OCI-LY7 (cell line): ENCODE measurements at regions not wholly inside any gene's neighbourhood (a gene's known extent, or its start where the extent isn't known, plus 50 kb on each side); places are given as distances from the start of the nearest gene placed in this dataset.

Experiments
- BruUV-seq: library from RNA; stranded (reverse); fragments of 400-500 nt; replicated peaks from 2 replicates; lab custom pipeline; 2021; lab: Mats Ljungman, UMichigan
- CTCF ChIA-PET: fragments of 300-600 bp; sonication (Branson Sonifier 250); formaldehyde crosslinking; loops from one replicate; lab custom pipeline; 2022; ENCODE audit warnings: antibody characterized with exemption; ENCODE audit not compliant: unreplicated experiment; lab: Charles Lee
- POLR2A ChIA-PET: fragments of 300-600 bp; sonication (Branson Sonifier 250); formaldehyde crosslinking; loops from one replicate; lab custom pipeline; 2022; ENCODE audit warnings: antibody characterized with exemption; lab: Charles Lee
- DNase-seq: peaks from one replicate; pipeline ENCODE4 v3.0.0-alpha.2; 2015; ENCODE audit warnings: low spot score
- H2AFZ ChIP-seq: fragments of 200-600 bp; sonication (generic), shearing (Covaris generic); 2 replicates; pipeline ENCODE4 v1.6.1; 2014; ENCODE audit warnings: mild to moderate bottlenecking, antibody characterized with exemption, low read length, moderate library complexity
- H3K27ac ChIP-seq: fragments of 200-600 bp; sonication (generic); 2 replicates; pipeline ENCODE4 v1.5.1; 2014; ENCODE audit warnings: mixed run types, low read depth, mild to moderate bottlenecking, moderate library complexity, low read length, inconsistent platforms; ENCODE audit not compliant: poor library complexity, severe bottlenecking
- H3K36me3 ChIP-seq: fragments of 200-600 bp; sonication (generic); 2 replicates; pipeline ENCODE4 v1.6.1; 2014; ENCODE audit warnings: mild to moderate bottlenecking, antibody characterized with exemption, low read length, moderate library complexity, mixed read lengths; ENCODE audit not compliant: insufficient read depth
- H3K4me1 ChIP-seq: fragments of 200-600 bp; sonication (generic); 2 replicates; pipeline ENCODE4 v1.5.1; 2014; ENCODE audit warnings: mild to moderate bottlenecking, low read length; ENCODE audit not compliant: insufficient read depth, poor library complexity, severe bottlenecking
- H3K4me2 ChIP-seq: fragments of 200-600 bp; sonication (generic); 2 replicates; pipeline ENCODE4 v1.6.1; 2014; ENCODE audit warnings: mild to moderate bottlenecking, low read length
- H3K4me3 ChIP-seq: fragments of 200-600 bp; sonication (generic); 2 replicates; pipeline ENCODE4 v1.5.1; 2014; ENCODE audit warnings: mild to moderate bottlenecking, low read depth, low read length; ENCODE audit not compliant: poor library complexity, severe bottlenecking
- H3K79me2 ChIP-seq: fragments of 200-600 bp; sonication (generic); 2 replicates; pipeline ENCODE4 v1.6.1; 2016; ENCODE audit warnings: low read depth, mild to moderate bottlenecking, low read length, moderate library complexity, mixed read lengths; ENCODE audit not compliant: insufficient read depth
- H3K9me2 ChIP-seq: fragments of 200-600 bp; sonication (generic); 2 replicates; pipeline ENCODE4 v1.6.1; 2016; ENCODE audit warnings: mild to moderate bottlenecking, low read length, mixed read lengths; ENCODE audit not compliant: insufficient read depth
- H3K9me3 ChIP-seq: fragments of 200-600 bp; sonication (generic); 2 replicates; pipeline ENCODE4 v1.6.1; 2014; ENCODE audit warnings: mild to moderate bottlenecking, mixed run types, low read length, mixed read lengths
- H4K20me1 ChIP-seq: fragments of 200-600 bp; sonication (generic); 2 replicates; pipeline ENCODE4 v1.6.1; 2014; ENCODE audit warnings: mild to moderate bottlenecking, antibody characterized with exemption, low read length, moderate library complexity, mixed read lengths; ENCODE audit not compliant: insufficient read depth
- CTCF ChIP-seq: fragments of 200-600 bp; sonication (generic); conservative IDR thresholded peaks from 2 replicates; pipeline ENCODE4 v1.5.1; 2014; ENCODE audit warnings: mild to moderate bottlenecking, antibody characterized with exemption, low read length, moderate library complexity, mixed read lengths
- EZH2phosphoT487 ChIP-seq: fragments of 200-600 bp; sonication (generic); IDR thresholded peaks from 2 replicates; pipeline ENCODE4 v1.6.1; 2018; ENCODE audit warnings: low read depth, borderline replicate concordance, mild to moderate bottlenecking, mixed run types, antibody characterized with exemption, low read length, moderate library complexity, mixed read lengths
- intact Hi-C: fragments of 100-400 bp; cut with micrococcal nuclease; formaldehyde crosslinking; loops from one replicate; pipeline ENCODE4 v1.10.0; 2022; ENCODE audit not compliant: unreplicated experiment

- intact Hi-C loops: no loop called here
- H3K4me2 ChIP-seq: no peak overlapping the region
- no peak overlapping the region for H3K27ac ChIP-seq
- H3K79me2 ChIP-seq: no peaks in the 10 kb centered on the region
- TF ChIP-seq CTCF (no peak), EZH2phosphoT487 (no peak)
- DNase-seq: no peak
- no peaks in the 10 kb centered on the region for H3K9me3 ChIP-seq
- POLR2A ChIA-PET: no interaction called here
- H4K20me1 ChIP-seq: no peaks in the 10 kb centered on the region
- H3K4me3 ChIP-seq: no peak overlapping the region
- CTCF ChIA-PET: no interaction called here
- no peaks in the 10 kb centered on the region for H3K36me3 ChIP-seq
- no TSS peak for BruUV-seq
- H2AFZ ChIP-seq: no peak overlapping the region
- H3K9me2 ChIP-seq: no peaks in the 10 kb centered on the region
- no peaks in the 10 kb centered on the region for H3K4me1 ChIP-seq
These were observed 868.1 kb downstream of the KCNJ2 start for GRCh38 chr17:71037386-71037785.

GRCh38 chr17:71039391-71039790 lies 870.1 kb downstream of the KCNJ2 start:
- Histone ChIP-seq H3K4me3 (no peak overlapping the region), H4K20me1 (no peaks in the 10 kb centered on the region), H3K4me1 (no peaks in the 10 kb centered on the region), H3K27ac (no peak overlapping the region), H3K79me2 (no peaks in the 10 kb centered on the region), H3K9me3 (no peaks in the 10 kb centered on the region), H3K4me2 (no peak overlapping the region), H3K36me3 (no peaks in the 10 kb centered on the region), H2AFZ (no peak overlapping the region), H3K9me2 (no peaks in the 10 kb centered on the region)
- TF ChIP-seq CTCF (no peak), EZH2phosphoT487 (no peak)
- ChIA-PET CTCF (no interaction called here), POLR2A (no interaction called here)
- intact Hi-C loops: no loop called here
- BruUV-seq: no TSS peak
- DNase-seq: no peak

GRCh38 chr17:71052971-71053370 lies 883.6 kb downstream of the KCNJ2 start:
- no peaks in the 10 kb centered on the region for H3K36me3 ChIP-seq
- POLR2A ChIA-PET: interaction anchor here (0.7 kb wide), 2 partner anchors 473 to 614 kb away, joined by 3 to 5 read pairs; no protein-coding TSS in a partner anchor
- no peaks in the 10 kb centered on the region for H3K9me2 ChIP-seq
- no peaks in the 10 kb centered on the region for H3K9me3 ChIP-seq
- H3K4me3 ChIP-seq: no peak overlapping the region
- TF ChIP-seq CTCF: no peak
- TF ChIP-seq EZH2phosphoT487: no peak
- H3K4me1 ChIP-seq: no peaks in the 10 kb centered on the region
- CTCF ChIA-PET: no interaction called here
- BruUV-seq: no TSS peak
- DNase-seq: no peak
- no peaks in the 10 kb centered on the region for H4K20me1 ChIP-seq
- H3K27ac ChIP-seq: no peak overlapping the region
- H2AFZ ChIP-seq: no peak overlapping the region
- intact Hi-C loops: no loop called here
- no peak overlapping the region for H3K4me2 ChIP-seq
- H3K79me2 ChIP-seq: no peaks in the 10 kb centered on the region
